Inflammatory macrophage (primary cell): ENCODE measurements at regions not wholly inside any gene's neighbourhood (a gene's known extent, or its start where the extent isn't known, plus 50 kb on each side); places are given as distances from the start of the nearest gene placed in this dataset.
"Not testable (repeated sequence)": the region's sequence is repeated elsewhere in the genome, so short reads cannot be mapped to it uniquely, and the experiment has no call there.

Experiments
- DNase-seq, 2 donors: peaks; one replicate each; pipeline ENCODE4 v3.0.0-alpha.2; 2020 to 2022

GRCh38 chr15:22134941-22135566, 54.7 kb downstream of the OR4M2 start:
- not testable (repeated sequence) for DNase-seq

DNA sequence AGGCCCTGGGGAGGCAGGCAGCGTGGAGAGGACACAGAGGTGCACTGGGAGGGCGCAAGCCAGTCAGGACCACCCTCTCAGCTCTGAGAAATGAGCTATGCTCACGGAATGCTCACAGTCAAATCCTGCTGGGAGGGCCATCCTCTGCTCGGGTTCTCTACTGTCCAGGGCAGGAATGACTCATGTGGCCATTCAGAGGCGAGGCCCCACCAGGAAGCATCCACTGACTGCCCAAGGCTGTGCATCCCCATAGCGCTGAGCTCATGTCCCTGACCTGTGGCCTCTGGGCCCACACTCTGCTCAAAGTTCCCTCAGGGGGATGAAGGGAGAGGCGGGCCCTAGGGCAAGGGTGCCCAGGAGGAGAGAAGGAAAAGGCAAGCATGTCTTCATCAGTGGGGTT, 57.2 kb downstream of the OR4M2 start:
- not testable (repeated sequence) for DNase-seq

GRCh38 chr15:22141106-22141505, 60.8 kb downstream of the OR4M2 start:
- not testable (repeated sequence) for DNase-seq

DNA sequence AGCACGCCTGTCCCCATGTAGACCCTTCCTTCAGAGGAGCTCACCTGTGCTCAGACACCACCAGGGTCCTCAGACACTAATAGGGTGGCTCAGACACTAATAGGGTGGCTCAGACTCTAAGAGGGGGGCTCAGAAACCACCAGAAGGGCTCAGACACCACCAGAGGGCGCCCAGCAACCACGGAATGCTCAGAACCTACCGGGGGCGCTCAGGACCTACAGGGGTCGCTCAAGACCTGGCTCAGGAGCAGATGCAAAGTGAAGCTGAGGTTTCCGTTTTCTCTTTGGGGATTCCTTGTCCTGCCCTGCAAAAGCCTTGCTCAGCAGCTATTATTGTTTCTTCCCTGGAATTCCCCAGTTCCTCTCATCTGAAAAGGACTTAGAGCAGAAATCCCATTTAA, 67.8 kb downstream of the OR4M2 start:
- not testable (repeated sequence) for DNase-seq

- DNase-seq: not testable (repeated sequence)
Measured at GRCh38 chr15:22158243-22158642, 77.9 kb downstream of the OR4M2 start.

DNA sequence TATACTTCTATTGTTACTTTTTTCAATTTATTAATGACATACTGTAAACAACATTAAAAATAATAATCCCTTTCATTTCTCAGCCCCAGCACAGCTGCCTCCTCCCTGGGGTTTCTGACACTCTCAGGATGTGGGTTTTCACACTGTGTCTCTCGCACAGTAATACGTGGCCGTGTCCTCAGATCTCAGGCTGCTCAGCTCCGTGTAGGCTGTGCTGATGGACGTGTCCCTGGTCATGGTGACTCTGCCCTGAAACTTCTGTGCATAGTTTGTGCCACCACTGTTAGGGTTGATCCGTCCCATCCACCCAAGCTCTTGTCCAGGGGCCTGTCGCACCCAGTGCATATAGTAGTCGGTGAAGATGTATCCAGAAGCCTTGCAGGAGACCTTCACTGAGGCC, 80.0 kb downstream of the OR4M2 start:
- not testable (repeated sequence) for DNase-seq

DNA sequence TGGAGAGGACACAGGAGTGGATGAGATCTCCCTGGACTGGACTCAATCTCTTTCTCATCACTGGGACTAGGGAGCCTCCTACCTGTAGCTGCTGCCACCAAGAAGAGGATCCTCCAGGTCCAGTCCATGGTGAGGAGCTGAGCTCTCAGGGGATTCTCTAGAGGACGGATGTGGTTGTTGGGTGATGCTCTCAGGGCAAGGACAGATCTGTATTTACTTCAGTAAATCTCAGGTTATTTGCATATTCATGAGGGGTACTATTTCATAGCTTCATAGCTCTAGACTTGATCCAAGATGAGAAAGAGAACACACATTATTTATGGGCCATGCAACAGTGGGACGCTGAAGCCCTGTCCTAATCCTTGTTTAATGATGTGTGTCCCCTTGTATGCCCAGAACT, 80.4 kb downstream of the OR4M2 start:
- DNase-seq: not testable (repeated sequence)

- not testable (repeated sequence) for DNase-seq
Measured at GRCh38 chr15:22161398-22161797, 81.1 kb downstream of the OR4M2 start.

DNA sequence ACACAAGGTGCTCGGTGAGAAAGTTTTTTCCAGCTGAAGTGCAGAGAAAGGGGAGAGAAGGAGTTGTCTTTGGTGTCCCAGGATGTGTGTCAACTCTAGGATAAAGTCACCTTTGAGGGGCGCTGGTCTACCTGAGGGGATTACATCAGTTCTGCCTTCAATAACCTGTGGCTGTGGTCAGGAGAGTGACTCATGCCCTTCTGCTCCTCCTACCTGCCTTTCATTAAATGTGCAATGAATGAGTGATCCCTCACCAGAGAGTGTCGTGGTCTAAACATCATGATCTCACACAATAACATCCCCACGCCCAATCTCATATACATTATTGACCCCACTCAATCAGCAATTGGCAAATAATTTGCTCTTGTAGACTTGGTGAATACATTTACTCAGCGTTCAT, 83.4 kb downstream of the OR4M2 start:
- not testable (repeated sequence) for DNase-seq

GRCh38 chr15:22167521-22167920, 87.2 kb downstream of the OR4M2 start:
- DNase-seq: not testable (repeated sequence)

DNA sequence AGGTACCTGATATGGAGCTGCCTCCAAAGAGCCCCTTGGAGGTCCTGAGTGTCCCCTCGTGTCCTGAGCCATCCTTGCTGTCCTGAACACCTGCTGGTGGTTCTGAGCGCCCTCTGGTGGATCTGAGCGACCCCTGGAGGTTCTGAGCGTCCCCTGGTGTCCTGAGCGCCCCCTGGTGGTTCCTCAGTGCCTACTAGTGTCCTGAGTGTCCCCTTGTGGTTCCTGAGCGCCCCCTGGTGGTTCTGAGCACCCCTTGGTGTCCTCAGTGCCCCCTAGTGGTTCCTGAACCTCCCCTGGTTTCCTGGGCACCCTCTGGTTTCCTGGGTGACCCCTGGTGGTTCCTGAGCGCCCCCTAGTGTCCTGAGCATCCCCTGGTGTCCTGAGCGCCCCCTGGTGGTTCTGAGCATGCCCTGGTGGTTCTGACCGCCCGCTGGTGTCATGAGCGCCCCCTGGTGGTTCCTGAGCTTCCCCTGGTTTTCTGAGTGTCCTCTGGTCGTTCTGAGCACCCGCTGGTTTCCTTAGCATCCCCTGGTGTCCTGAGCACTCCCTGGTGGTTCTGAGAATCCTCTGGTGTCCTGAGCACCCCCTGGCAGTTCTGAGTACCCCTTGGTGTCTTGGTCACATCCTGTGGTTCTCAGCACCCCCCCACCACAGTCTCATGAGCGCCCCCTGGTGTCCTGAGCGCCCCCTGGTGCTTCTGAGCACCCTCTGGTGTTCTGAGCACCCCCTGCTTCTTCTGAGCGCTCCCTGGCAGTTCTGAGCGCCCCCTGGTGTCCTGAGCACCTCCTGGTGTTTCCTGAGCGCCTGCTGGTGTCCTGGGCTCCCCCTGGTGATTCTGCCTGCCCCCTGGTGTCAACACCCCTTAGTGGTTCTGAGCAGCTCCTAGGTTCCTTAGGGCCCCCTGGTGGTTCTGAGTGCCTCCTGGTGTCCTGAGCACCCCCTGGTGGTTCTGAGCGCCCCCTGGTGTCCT, 93.0 kb downstream of the OR4M2 start:
- not testable (repeated sequence) for DNase-seq

DNA sequence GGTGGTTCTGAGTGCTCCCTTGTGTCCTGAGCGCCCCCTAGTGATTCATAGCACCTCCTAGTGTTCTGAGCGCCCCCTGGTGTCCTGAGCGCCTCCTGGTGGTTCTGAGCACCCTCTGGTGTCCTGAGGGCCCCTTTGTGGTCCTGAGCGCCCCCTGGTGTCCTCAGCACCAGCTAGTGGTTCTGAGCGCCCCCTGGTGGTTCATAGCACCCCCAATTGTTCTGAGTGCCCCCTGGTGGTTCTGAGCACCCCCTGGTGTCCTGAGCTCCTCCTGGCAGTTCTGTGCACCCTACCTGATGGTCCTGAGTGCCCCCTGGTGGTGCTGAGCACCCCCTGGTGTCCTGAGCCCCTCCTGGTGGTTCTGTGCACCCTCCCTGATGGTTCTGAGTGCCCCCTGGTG, 93.8 kb downstream of the OR4M2 start:
- DNase-seq: not testable (repeated sequence)

- DNase-seq: not testable (repeated sequence)
Measured at GRCh38 chr15:22177965-22178364, 97.6 kb downstream of the OR4M2 start.

GRCh38 chr15:22178438-22178837, 98.1 kb downstream of the OR4M2 start:
- DNase-seq: not testable (repeated sequence)

DNA sequence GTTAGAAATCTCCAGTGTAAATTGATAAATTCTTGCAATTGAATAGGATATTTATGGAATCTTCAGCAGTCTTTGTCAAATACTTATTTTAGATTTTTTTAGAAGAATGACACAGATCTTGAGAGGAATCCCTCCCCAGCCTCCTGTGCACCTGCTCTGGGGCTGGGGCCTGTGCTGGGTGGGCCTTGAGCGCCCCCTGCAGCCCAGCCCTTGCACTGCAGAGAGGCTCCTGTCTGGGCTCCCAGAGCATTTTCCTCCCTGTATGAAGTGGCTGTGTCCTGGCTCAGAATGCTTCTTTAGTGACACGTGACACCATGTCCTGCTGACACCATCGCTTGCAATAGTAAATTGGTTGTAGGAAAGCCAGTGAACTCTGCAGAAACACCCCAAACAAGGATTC, 98.7 kb downstream of the OR4M2 start:
- not testable (repeated sequence) for DNase-seq

- not testable (repeated sequence) for DNase-seq
Measured at GRCh38 chr15:22180611-22181010, 100.3 kb downstream of the OR4M2 start.

GRCh38 chr15:22184678-22185077, 104.4 kb downstream of the OR4M2 start:
- DNase-seq: not testable (repeated sequence)

DNA sequence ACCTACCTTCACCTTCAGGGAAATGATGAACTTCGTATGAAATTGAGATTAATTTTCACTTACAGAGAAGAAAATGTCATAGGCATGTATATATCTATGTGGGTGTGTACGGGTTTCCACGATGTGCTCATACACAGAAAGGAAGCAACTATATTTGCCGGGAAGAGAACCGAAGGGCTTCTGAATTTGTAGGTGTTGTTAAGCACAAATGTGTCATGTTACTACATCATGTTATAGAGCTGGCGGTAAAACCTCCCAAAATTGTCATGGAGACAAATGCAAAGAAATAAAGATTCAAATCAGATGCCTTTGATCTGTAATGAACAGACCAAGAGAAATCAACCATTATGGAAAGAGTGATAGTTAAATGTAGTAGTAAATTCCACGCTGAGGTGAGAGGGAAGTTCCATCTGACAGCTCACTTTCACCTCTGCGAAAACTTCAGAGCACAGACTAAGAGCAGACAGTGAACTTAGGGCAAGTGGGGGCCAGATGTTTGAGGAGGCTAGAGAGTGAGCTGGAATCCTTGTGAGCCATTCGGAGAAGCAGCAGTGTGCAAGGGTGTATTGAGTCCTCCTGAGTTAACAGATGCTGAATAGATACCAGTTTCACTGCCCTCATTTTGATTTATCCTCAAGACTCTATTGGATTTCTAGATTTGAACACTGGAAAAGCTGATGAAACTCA, 106.7 kb downstream of the OR4M2 start:
- not testable (repeated sequence) for DNase-seq

DNA sequence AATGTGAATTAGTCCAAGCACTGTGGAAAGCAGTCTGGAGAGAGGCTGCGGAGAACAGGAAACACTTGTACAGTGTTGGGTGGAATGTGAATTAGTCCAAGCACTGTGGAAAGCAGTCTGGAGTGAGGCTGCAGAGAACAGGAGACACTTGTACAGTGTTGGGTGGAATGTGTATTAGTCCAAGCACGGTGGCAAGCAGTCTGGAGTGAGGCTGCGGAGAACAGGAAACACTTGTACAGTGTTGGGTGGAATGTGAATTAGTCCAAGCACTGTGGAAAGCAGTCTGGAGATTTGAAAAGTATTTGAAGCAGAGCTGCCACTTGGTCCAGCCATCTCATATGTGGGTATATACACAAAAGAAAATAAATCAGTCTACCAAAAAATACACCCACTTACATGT, 111.5 kb downstream of the OR4M2 start:
- not testable (repeated sequence) for DNase-seq

GRCh38 chr15:22194739-22195617, 114.7 kb downstream of the OR4M2 start:
- DNase-seq: not testable (repeated sequence)

DNA sequence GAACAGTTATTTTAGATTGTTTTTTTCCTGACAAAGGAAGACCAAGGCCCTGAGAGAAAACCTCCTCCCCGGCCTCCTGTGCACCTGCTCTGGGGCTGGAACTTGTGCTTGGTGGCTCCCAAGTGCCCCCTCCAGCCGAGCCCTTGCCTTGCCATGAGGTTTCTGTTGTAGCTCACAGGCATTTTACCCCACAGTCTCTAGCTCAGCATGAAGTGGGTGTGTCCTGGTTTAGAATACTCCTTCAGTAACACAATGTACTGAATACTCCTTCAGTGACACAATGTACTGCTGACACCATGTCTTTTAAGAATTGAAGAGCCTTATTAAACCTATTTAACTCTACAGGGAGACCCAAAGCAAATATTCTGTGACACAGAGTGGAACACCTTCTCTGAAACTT, 116.1 kb downstream of the OR4M2 start:
- not testable (repeated sequence) for DNase-seq

- DNase-seq: not testable (repeated sequence)
Measured at GRCh38 chr15:22200417-22200816, 120.1 kb downstream of the OR4M2 start.
